HG03442 (cell line): ENCODE measurements at regions not wholly inside any gene's neighbourhood (a gene's known extent, or its start where the extent isn't known, plus 50 kb on each side); places are given as distances from the start of the nearest gene placed in this dataset.
"Not testable (repeated sequence)": the region's sequence is repeated elsewhere in the genome, so short reads cannot be mapped to it uniquely, and the experiment has no call there.

ENCODE experiments used
- ATAC-seq: cut with Tn5 transposase; IDR thresholded peaks from one replicate; pipeline ENCODE4 v1.9.1; 2021; ENCODE audit warnings: mild to moderate bottlenecking, moderate library complexity; ENCODE audit not compliant: unreplicated experiment

GRCh38 chr18:28512357-28512756 is 335.4 kb upstream of the CDH2 start:
- ATAC-seq: no peak

- ATAC-seq: no peak
These were observed 334.5 kb upstream of the CDH2 start for GRCh38 chr18:28511413-28511821.

GRCh38 chr18:28510210-28510609 is 333.3 kb upstream of the CDH2 start:
- ATAC-seq: no peak

- ATAC-seq: no peak
These were observed 327.1 kb upstream of the CDH2 start for GRCh38 chr18:28504066-28504465.

GRCh38 chr18:28494151-28494550 is 317.2 kb upstream of the CDH2 start:
- no peak for ATAC-seq

- ATAC-seq: no peak
These were observed 309.0 kb upstream of the CDH2 start for GRCh38 chr18:28485918-28486317.

- no peak for ATAC-seq
These were observed 308.4 kb upstream of the CDH2 start for GRCh38 chr18:28485210-28485801.

- no peak for ATAC-seq
These were observed 301.6 kb upstream of the CDH2 start for GRCh38 chr18:28478531-28478930.

GRCh38 chr18:28476302-28476701 is 299.4 kb upstream of the CDH2 start:
- ATAC-seq: no peak

GRCh38 chr18:28469946-28470345 is 293.0 kb upstream of the CDH2 start:
- ATAC-seq: no peak

- ATAC-seq: no peak
These were observed 292.0 kb upstream of the CDH2 start for GRCh38 chr18:28468901-28469300.

GRCh38 chr18:28466204-28466603 is 289.3 kb upstream of the CDH2 start:
- ATAC-seq: no peak

GRCh38 chr18:28459587-28459986 is 282.7 kb upstream of the CDH2 start:
- ATAC-seq: no peak

- no peak for ATAC-seq
These were observed 281.8 kb upstream of the CDH2 start for GRCh38 chr18:28458751-28459150.

GRCh38 chr18:28457784-28458183 is 280.9 kb upstream of the CDH2 start:
- no peak for ATAC-seq

- no peak for ATAC-seq
These were observed 279.0 kb upstream of the CDH2 start for GRCh38 chr18:28455971-28456370.

- ATAC-seq: no peak
These were observed 262.9 kb upstream of the CDH2 start for GRCh38 chr18:28439870-28440269.

- ATAC-seq: no peak
These were observed 261.5 kb upstream of the CDH2 start for GRCh38 chr18:28438381-28438780.

GRCh38 chr18:28432339-28432738 is 255.4 kb upstream of the CDH2 start:
- no peak for ATAC-seq

- no peak for ATAC-seq
These were observed 249.0 kb upstream of the CDH2 start for GRCh38 chr18:28425886-28426285.

- no peak for ATAC-seq
These were observed 245.6 kb upstream of the CDH2 start for GRCh38 chr18:28422577-28422976.

GRCh38 chr18:28421950-28422349 is 245.0 kb upstream of the CDH2 start:
- not testable (repeated sequence) for ATAC-seq

- ATAC-seq: no peak
These were observed 235.6 kb upstream of the CDH2 start for GRCh38 chr18:28412521-28412920.
